Myocyte (in vitro differentiated cells): ENCODE measurements at regions not wholly inside any gene's neighbourhood (a gene's known extent, or its start where the extent isn't known, plus 50 kb on each side); places are given as distances from the start of the nearest gene placed in this dataset.
"Not testable (repeated sequence)": the region's sequence is repeated elsewhere in the genome, so short reads cannot be mapped to it uniquely, and the experiment has no call there.

Experiments
- DNase-seq: peaks from one replicate; pipeline ENCODE4 v3.0.0-alpha.2; 2012; ENCODE audit warnings: low read depth

GRCh38 chr2:35820391-35820790, 535.2 kb upstream of the CRIM1 start:
- no peak for DNase-seq

GRCh38 chr2:35819033-35819432, 536.5 kb upstream of the CRIM1 start:
- DNase-seq, result no peak

DNA sequence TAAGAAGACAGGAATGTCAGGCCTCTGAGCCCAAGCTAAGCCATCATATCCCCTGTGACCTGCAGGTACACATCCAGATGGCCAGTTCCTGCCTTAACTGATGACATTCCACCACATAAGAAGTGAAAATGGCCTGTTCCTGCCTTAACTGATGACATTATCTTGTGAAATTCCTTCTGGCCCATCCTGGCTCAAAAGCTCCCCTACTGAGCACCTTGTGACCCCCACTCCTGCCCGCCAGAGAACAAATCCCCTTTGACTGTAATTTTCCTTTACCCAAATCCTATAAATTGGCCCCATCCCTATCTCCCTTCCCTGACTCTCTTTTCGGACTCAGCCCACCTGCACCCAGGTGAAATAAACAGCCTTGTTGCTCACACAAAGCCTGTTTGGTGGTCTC, 537.2 kb upstream of the CRIM1 start:
- DNase-seq, result not testable (repeated sequence)

DNA sequence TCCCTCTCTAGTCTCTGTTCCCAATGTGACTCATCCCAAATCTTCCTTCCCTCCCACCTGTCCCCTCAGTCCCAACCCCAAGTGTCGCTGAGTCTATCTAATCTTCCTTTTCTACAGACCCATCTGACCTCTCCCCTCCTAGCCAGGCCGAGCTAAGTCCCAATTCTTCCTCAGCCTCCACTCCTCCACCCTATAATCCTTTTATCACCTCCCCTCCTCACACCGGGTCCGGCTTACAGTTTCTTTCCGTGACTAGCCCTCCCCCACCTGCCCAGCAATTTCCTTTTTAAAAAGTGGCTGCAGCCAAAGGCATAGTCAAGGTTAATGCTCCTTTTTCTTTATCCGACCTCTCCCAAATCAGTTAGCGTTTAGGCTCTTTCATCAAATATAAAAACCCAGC, 541.0 kb upstream of the CRIM1 start:
- not testable (repeated sequence) for DNase-seq

DNA sequence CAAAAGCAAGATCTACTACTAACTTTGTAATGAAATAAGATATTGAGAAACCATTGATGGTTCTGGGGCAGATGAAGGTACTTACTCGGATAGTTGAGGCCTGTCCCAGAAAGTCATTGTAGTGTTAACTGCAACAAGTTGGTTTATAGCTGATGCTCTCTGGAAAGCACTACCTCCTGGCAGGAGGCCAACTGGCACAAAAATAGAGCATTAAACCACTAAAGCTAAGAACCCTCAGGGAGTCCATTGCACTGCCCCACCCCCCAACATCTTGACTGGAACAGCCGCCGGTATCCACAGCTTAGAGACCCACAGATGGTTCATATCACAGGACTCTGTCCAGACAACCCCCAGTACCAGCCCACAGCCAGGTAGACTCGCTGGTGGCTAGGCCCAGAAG, 552.5 kb upstream of the CRIM1 start:
- DNase-seq, result peak; percentile 0

- no peak for DNase-seq
Observed at GRCh38 chr2:35794796-35795450, 560.7 kb upstream of the CRIM1 start.

DNA sequence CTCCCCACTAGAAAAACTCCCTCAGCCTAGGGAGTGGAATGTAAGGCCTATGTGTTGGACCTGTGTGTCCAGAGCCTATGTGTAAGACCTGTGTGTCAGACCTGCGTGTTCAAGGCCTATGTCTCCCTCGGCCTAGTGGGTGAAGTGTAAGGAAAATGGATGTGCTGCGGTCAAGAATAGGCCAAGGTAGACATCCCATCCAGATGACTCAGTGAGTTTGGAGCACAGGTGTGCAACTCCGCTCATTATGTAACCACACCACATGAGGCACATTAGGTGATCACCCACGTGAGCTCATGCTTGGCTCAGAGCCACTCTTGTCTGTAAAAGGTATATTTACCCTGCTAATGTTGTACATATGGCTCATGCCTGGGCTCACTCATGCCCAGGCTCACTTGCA, 565.3 kb upstream of the CRIM1 start:
- DNase-seq, result no peak

- no peak for DNase-seq
Observed at GRCh38 chr2:35788543-35788942, 567.0 kb upstream of the CRIM1 start.

- no peak for DNase-seq
Observed at GRCh38 chr2:35787302-35788031, 568.1 kb upstream of the CRIM1 start.

GRCh38 chr2:35785564-35785963, 570.0 kb upstream of the CRIM1 start:
- no peak for DNase-seq

GRCh38 chr2:35784777-35785176, 570.8 kb upstream of the CRIM1 start:
- DNase-seq, result no peak

GRCh38 chr2:35783723-35784122, 571.9 kb upstream of the CRIM1 start:
- no peak for DNase-seq

GRCh38 chr2:35741556-35741955, 614.0 kb upstream of the CRIM1 start:
- no peak for DNase-seq

DNA sequence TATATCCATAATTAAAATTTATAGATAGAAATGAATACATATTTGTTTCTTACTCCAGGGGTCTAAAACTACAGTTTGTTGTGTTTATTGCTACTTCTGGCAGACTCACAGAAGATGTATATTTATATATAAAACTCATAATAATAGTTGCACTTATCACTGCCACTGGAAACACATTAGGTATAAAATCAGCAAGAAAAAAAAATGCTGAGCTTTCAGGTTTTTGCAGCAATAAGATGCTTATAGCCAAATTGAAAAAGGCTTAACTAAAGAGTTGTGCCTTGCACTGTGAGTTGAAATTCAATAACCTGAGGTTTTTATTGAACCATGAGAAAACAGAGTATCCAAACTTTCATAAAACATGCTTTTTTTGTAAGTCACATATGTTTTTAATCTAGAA, 623.9 kb upstream of the CRIM1 start:
- DNase-seq, result no peak

GRCh38 chr2:35714883-35715282, 640.7 kb upstream of the CRIM1 start:
- no peak for DNase-seq

DNA sequence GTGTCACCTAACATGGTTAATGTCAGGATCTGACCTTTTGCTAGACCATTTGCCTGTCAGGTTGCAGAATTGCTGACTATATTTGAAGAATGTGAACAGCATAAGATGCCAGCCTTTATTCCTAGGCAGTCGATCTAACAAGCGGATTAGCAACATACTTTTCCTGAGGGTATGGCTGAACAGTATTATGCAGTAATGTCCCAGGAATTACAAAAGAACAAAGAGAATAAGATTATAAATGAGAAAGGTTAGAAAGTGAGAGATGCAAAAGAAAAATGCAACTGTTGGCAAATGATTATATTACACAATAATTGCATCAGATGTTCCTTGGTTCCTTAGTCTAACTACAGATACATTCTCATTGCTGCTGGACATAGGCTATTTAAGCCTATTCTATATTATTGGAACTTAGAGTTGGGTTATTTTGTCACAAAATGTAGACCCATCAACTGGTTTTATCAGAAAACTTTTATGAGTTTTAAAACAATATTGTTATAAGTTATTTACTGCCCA, 647.1 kb upstream of the CRIM1 start:
- DNase-seq, result no peak

DNA sequence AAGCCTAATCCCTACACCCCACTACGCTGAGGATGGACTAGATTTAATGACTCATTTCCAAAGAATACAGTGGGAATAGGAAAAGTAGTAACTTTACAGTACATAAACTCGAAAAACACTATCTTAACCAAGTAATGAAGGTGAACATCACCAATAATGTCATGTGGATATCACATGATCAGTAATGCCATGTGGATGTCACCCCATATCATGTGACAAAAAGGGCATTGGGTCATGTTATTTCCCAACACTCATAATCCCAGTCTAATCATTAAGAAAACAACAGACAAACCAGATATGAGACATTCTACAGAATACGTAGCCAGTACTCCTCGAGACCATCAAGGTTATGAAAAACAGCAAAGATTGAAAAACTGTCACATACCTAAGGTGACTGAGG, 667.3 kb upstream of the CRIM1 start:
- no peak for DNase-seq

DNA sequence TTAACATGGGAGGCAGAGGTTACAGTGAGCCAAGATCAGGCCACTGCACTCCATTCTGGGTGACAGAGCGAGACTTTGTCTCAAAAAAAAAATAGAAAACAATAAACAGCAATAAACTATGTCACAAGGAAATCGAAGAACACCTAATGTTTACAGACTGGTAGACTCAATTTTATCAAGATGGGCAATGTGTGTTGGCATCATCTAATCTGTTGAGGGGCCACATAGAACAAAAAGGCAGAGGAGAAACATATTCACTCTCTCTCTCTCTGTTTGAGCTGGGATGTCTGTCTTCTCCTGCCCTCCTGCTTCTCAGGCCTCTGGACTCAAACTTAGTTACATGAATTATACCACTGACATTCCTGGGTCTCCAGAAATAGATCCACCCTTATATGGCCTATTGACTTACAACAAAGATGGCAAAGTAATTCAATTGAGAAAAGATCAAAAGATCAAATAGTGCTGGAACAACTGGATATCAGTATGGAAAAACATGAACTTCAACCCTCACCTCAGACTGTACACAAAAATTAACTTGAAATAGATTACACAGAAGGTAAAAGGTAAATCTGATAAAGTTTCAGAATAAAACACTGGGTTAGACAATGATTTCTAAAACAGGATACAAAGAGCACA, 703.8 kb upstream of the CRIM1 start:
- no peak for DNase-seq

- DNase-seq, result no peak
Observed at GRCh38 chr2:35614640-35615039, 740.9 kb upstream of the CRIM1 start.

- DNase-seq, result no peak
Observed at GRCh38 chr2:35606394-35606793, 749.2 kb upstream of the CRIM1 start.

- no peak for DNase-seq
Observed at GRCh38 chr2:35598310-35598709, 757.3 kb upstream of the CRIM1 start.

- DNase-seq, result no peak
Observed at GRCh38 chr2:35591886-35592285, 763.7 kb upstream of the CRIM1 start.
